NB4 (cell line): ENCODE measurements at regions not wholly inside any gene's neighbourhood (a gene's known extent, or its start where the extent isn't known, plus 50 kb on each side); places are given as distances from the start of the nearest gene placed in this dataset.
A peak's percentile ranks its signal among the peaks of the same experiment; 100 is the strongest.

Source experiments
- DNase-seq: peaks from one replicate; pipeline ENCODE4 v3.0.0; 2010; ENCODE audit warnings: low read depth
- H3K4me3 ChIP-seq: one replicate; pipeline ENCODE4 v1.5.1; 2011; ENCODE audit warnings: mild to moderate bottlenecking, low read depth, low read length, moderate library complexity
- MAX ChIP-seq: IDR thresholded peaks from 2 replicates; pipeline ENCODE4 v1.6.1; 2011; ENCODE audit warnings: low read depth, low read length
- MYC ChIP-seq: IDR thresholded peaks from 2 replicates; pipeline ENCODE4 v1.6.1; 2011; ENCODE audit warnings: low read depth, low read length
- POLR2A ChIP-seq: IDR thresholded peaks from 2 replicates; pipeline ENCODE4 v1.6.1; 2011; ENCODE audit warnings: mild to moderate bottlenecking; ENCODE audit not compliant: insufficient read length; ENCODE audit errors: extremely low read depth
- TF ChIP-seq, protein P1 (sequence below): IDR thresholded peaks from one replicate; pipeline ENCODE4 v1.5.1; 2012; ENCODE audit warnings: low read depth, low read length

GRCh38 chr17:69605571-69605970 lies 191.1 kb downstream of the MAP2K6 start:
- H3K4me3 ChIP-seq, result no peak overlapping the region
- no peak for DNase-seq
- no peak for TF ChIP-seq MYC
- TF ChIP-seq, protein P1, sequence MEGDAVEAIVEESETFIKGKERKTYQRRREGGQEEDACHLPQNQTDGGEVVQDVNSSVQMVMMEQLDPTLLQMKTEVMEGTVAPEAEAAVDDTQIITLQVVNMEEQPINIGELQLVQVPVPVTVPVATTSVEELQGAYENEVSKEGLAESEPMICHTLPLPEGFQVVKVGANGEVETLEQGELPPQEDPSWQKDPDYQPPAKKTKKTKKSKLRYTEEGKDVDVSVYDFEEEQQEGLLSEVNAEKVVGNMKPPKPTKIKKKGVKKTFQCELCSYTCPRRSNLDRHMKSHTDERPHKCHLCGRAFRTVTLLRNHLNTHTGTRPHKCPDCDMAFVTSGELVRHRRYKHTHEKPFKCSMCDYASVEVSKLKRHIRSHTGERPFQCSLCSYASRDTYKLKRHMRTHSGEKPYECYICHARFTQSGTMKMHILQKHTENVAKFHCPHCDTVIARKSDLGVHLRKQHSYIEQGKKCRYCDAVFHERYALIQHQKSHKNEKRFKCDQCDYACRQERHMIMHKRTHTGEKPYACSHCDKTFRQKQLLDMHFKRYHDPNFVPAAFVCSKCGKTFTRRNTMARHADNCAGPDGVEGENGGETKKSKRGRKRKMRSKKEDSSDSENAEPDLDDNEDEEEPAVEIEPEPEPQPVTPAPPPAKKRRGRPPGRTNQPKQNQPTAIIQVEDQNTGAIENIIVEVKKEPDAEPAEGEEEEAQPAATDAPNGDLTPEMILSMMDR, result no peak
- no peak for TF ChIP-seq POLR2A
- no peak for TF ChIP-seq MAX

DNA sequence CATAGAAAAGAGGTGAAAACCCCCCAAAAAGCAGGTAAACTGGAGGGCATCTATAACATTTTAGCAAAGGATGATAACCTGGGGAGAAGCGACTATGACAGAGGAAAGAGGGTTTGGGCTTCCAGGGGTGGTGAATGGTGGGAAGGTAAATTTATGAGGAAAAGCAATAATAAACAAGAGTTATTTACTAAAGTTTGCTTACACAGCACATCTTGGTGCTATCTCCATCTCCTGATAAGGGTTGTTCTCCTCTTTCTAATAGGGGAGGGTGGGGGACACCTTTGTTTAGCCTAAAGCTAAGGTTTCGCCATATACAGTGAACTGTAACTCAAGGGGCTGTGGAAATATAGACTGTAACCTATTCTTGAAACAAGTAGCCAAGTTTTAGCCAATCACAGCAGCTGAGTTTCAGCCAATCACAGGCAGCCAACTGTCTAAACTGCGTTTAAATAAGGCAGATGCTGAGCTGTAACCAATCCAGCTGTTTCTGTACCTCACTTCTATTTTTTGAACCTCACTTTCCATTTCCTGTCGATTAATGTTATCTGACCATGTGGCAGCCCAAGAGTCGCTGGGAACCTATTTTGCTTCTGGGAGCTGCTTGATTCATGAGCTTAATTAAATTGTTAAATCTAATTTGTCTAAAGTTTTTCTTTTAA lies 191.8 kb downstream of the MAP2K6 start:
- no peak for DNase-seq
- no peak overlapping the region for H3K4me3 ChIP-seq
- TF ChIP-seq POLR2A (no peak), MYC (no peak), MAX (no peak)
- TF ChIP-seq, protein P1, result no peak

DNA sequence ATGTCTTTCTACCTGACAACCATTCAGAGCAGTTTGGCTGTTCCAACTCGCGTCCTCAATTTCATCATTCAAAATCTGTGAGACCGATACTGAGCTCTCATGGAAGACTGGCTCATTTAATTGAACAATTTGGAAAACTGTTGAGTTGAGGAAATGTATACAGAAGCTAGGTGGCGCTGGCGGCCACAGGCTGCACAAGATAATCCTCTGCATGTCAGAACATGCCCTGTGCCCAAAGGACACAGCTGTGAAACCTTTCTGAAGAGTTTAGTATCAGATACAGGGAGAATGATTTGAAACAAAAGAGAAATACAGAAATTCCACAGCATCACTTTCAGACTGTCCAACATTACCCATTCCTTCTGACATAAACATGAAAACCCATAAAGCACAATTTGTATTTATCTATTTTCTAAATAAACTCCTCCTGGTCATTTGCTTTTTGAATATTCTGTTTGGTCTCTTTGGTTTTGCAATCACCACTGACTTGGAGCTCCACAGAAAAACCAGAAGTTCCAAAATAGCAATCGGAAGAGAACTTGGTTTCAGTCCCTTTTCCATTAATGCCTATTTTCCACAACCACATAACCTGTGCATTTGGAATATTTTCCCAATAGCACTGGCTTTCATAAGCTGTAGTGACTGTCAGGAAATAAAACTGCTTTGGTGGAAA lies 192.8 kb downstream of the MAP2K6 start:
- H3K4me3 ChIP-seq, result no peak overlapping the region
- TF ChIP-seq, protein P1, result peak; percentile 55
- TF ChIP-seq POLR2A, result no peak
- DNase-seq, result peak; percentile 50

- TF ChIP-seq MAX, result no peak
- no peak for DNase-seq
- no peak overlapping the region for H3K4me3 ChIP-seq
Observed at GRCh38 chr17:69608141-69608540, 193.6 kb downstream of the MAP2K6 start.

DNA sequence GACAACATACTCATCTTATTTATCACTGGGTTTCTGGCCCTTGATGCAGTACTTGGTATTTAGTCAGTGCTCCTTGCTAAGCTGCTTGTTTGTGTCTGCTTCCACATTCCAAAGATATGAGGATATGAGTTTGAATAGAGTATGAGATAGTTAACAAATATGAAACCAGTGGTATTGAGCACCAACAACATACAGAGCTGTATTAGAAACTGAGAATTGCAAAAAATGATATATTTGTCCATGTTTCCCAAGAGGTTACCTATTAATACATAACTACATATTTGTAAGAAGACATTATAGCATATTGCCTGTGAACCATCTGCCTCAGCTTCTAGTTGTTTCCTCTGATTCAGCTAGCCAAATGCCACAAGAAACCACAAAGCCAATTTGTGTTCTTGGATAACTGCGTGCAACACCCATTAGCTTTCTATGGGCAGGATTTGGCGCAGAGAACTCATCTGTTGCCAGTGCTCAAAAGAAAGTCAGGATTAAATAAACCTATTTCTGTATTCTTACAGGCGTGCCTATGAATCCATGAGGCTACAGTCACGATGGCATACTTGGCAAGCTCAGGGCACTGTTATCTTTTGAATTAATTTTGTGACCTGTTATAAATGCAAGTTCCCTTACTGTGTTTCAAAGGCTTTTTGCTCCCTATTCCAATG lies 194.4 kb downstream of the MAP2K6 start:
- no peak for DNase-seq
- H3K4me3 ChIP-seq, result no peak overlapping the region
- TF ChIP-seq MYC, result no peak
- no peak for TF ChIP-seq POLR2A
- TF ChIP-seq, protein P1, result no peak
- no peak for TF ChIP-seq MAX
